Stimulated activated CD8-positive, alpha-beta memory T cell treated with anti-CD3 and anti-CD28 coated beads, Interleukin-12 subunit alpha, Interleukin-12 subunit beta, amount 100 ng/mL, for 1 hour (primary cell): ENCODE measurements at regions not wholly inside any gene's neighbourhood (a gene's known extent, or its start where the extent isn't known, plus 50 kb on each side); places are given as distances from the start of the nearest gene placed in this dataset.

Source experiments
- DNase-seq: peaks from one replicate; pipeline ENCODE4 v3.0.0-alpha.2; 2020; ENCODE audit warnings: low read depth

GRCh38 chr18:4638680-4639079, 183.6 kb upstream of the DLGAP1 start:
- DNase-seq = no peak

GRCh38 chr18:4637876-4638275, 182.8 kb upstream of the DLGAP1 start:
- no peak for DNase-seq

- DNase-seq = no peak
Observed at GRCh38 chr18:4636967-4637366, 181.9 kb upstream of the DLGAP1 start.

GRCh38 chr18:4631239-4631638, 176.1 kb upstream of the DLGAP1 start:
- DNase-seq = no peak

- no peak for DNase-seq
Observed at GRCh38 chr18:4605212-4605611, 150.1 kb upstream of the DLGAP1 start.

GRCh38 chr18:4603955-4604354, 148.8 kb upstream of the DLGAP1 start:
- DNase-seq = no peak

- no peak for DNase-seq
Observed at GRCh38 chr18:4599312-4599711, 144.2 kb upstream of the DLGAP1 start.

DNA sequence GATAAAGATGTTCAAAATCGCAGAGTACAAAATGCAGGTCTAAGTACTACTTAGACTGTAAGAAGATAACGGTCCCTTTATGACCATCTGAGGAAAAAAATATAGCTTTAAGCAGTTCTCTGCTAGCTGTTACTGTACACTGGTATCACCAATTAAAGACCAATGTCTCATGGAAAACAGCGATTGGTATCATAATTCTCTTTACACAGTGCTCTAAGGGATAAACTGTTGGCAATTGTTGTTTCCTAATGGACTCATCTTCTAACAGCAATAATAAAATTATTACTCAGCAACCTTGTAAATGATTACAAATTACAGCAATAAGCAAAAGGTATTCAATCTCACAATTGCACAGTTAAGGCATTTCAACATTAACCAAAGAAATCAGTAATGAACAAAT, 142.2 kb upstream of the DLGAP1 start:
- no peak for DNase-seq

DNA sequence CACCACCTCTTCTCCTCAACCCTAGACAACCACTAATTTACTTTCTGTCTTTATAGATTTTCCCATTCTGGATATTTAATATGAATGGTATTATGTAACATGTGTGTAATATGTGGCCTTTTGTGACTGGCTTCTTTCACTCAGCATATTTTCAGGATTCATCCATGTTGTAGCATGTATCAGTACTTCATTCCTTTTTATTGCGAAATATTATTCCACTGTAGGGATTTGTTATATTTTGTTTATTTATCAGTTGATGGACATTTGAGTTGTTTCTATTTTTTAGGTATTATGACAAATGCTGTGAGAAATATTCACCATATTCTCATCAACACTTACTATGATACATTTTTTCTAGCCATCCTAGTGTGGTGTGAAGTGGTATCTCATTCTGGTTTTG, 138.8 kb upstream of the DLGAP1 start:
- DNase-seq = no peak

DNA sequence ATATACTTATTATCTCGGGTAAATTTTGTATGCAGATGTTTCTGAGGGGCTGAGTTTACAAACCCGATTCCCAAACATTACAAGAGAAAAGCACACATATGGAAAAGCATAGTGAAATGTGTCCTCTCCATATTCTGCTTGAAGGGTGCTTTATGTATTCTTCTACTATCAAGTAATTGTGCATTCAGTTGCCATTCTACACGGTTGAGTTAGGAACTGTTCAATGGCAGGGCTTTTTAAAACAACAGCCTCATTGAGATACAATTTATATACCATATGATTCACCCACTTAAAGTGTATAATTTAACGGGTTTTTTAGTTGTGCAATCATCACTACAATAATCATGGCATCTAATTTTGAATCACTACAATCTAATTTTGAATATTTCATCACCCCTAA, 138.4 kb upstream of the DLGAP1 start:
- no peak for DNase-seq

DNA sequence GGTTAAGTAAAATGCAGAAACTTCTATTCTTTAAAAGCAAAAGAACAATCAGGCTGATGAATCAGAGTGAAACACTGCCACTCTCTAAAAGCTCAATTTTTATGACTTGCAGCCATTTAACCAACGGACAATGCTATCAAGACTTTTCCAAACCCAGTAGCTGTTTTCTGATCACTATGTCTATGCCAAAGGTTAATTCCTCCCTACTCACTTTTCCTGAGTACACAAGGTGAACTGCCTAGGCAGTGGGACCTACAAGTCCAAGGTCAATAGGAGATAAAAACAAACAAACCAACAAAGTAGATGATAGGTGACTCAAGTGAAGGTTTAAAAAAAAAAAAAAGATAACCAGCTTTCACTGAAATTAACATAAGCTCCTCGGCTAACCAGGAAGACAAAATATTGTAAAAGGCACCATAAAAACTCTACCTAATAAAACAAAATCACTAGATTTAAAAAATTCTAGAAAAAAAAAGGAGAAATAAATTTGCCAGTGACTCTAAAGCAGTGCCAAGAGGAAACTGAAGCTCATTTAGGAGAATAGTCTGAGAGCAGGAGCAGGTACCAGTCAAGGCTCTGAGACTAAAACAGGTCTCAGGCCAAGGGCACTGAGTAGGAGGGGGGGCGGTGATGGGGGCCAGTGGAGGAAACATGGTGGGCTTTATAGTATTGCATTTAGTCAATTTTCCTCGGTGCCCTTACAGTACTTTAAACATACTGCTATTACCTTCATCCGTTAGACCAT, 134.1 kb upstream of the DLGAP1 start:
- no peak for DNase-seq

DNA sequence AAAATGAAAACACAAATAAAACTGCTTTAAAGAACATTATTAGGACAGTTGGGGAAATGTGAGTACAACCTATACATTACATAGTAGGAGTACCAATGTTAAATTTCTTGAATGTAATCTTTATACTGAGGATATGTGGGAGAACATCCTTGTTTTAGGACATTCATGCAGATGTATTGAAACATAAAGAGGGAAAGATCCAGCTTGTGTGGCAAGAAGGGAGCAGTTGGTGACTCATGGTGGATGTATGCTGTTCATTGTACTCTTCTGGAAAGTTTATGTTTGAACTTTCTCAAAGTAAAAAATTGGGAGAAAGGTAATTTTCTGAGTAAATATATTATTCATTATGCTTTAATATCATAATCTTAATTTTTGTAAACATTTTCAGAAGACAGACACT, 132.1 kb upstream of the DLGAP1 start:
- DNase-seq = no peak

DNA sequence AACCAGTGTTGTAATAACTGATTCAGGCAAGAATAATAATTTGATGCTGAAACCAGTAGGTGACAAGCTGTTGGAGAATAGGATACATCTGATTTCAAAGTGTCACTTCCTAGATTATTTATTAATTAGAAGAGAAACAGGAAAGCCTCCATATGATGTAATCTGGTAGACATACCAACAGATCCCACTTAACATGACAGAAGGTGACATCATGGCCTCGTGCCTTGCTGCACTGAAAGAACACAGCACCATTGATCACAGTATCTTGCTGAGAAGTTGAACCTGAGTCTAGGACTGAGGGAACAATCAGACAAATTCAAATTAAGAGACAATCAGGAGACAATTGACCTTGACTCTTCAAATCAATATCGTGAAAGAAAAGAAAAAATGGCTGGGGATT, 131.6 kb upstream of the DLGAP1 start:
- DNase-seq = no peak

DNA sequence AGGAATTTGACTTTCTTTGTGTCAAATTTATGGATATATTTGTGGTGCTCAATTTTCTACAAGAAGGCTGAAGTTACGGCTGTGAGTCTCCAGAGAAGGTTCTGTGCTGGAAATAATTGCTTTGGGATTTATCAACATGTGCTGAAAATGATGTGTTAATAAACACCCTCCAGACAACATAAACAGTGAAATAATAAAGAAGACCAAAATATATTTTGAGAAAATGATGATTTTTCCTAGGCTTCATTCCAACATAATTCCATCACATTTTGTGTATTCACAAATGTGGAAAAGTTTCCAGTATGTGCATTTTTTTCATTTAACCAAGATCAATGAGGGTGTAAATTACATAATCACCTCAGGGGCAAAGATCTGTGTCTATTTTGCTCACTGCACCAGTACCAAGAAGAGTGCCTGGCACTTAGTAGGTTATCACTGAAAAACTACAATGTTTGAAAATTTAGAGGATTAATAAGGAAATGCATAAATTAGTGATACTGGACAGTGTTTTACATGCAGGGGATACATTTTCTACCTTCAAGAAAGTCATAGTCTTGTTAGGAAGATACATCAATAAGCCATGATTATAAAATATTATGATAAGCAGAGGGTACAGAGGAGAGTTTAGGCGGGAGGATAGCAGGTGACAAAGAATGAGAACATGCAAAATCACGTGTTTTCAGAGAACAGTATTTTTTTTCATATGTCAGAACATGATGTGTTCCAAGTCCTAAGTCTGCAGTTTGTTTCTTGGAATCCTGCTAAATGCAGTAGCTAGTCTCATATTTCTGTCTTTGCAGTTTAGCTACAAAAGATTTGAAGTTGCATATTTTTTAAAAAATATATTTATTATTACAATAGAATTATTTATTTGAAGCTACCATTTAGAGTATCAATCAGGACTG, 127.6 kb upstream of the DLGAP1 start:
- no peak for DNase-seq

DNA sequence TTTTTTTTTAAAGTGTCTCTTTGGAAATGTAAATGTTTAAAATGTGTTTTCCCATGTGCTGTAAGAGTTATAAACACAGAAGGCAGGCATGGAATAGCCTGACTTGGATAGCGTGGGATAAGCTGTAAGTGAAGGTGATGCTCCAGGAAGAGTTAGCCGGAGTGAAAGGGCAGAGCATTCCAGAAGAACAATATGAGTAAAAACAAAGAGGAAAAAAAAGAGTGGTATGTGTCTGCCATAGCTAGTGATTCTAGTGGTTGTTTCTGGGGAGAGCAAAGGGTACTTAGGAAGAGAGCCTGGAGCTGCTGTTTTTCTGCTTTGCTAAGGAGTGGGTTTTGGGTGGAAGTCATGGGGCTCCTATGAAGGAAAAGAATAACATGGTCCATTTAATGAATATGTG, 126.9 kb upstream of the DLGAP1 start:
- DNase-seq = no peak

DNA sequence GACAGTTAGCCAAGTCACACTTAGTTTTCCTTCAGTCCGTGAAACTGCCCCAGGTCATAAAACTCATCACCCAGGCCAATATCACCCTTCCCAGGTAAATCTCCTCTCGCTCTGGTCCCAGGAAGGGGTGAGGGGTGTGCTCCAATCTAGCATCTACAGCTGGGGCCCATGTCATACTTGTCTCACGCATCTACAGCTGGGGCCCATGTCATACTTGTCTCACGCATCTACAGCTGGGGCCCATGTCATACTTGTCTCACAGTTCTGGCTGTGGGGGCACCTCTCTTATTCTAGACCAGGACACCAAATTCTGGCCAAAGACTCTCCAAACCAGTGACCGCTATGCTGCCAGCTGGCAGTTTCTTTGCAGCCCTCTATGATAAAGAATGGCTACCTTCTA, 123.3 kb upstream of the DLGAP1 start:
- DNase-seq = no peak

- DNase-seq = no peak
Observed at GRCh38 chr18:4573735-4574134, 118.6 kb upstream of the DLGAP1 start.

DNA sequence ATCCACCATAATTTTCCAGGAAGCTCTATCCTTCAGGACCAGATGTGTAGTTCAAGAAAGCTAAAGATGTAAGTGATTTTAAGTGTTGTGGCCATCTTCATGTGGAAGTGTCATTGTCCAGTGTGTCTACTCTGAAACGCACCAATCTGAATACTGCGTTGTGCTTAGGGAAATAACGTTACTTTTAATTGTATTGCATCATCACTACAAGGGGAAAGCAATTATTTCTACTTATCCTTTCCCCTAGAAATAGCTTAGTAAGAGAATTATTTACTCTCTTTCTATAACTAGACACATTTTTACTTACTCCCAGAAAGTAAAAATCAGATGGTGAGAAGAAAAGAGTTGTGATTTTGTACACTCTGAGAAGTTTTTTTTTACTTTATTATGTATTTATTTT, 102.4 kb upstream of the DLGAP1 start:
- DNase-seq = no peak

DNA sequence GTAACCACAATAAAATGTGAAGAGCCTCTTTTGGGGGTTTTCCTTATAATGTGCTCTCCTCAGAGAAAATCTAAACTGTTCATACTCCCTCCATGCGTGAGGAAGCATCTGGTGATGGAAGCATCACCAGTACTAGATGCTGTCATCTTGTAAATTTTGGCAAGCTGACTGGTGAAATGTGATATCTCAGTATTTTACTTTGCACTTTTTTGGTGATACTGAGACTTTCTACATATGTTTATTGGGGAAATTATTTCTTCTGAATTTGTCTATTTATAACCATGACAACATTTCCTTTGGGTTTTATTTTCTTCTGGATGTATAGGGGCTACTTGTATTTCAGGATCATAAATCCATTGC, 95.9 kb upstream of the DLGAP1 start:
- DNase-seq = no peak

- no peak for DNase-seq
Observed at GRCh38 chr18:4549164-4549872, 94.2 kb upstream of the DLGAP1 start.

- DNase-seq = no peak
Observed at GRCh38 chr18:4547126-4547525, 92.0 kb upstream of the DLGAP1 start.

DNA sequence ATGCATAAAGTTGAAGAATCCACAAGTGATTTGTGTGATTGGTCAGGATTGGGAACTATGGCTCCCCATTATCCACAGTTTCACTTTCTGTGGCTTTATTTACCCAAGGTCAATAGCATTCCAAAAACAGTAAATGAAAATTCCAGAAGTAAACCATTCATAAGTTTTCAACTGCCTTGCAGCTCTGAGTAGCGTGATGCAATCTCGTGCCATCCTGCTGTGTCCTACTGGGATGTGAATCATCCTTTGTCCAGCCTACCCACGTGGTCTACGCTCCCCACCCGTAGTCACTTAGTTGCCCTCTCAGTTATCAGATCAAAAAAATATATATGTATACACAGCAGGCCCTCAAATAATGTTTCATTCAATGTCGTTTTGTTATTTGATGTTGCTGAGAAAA, 89.0 kb upstream of the DLGAP1 start:
- no peak for DNase-seq

DNA sequence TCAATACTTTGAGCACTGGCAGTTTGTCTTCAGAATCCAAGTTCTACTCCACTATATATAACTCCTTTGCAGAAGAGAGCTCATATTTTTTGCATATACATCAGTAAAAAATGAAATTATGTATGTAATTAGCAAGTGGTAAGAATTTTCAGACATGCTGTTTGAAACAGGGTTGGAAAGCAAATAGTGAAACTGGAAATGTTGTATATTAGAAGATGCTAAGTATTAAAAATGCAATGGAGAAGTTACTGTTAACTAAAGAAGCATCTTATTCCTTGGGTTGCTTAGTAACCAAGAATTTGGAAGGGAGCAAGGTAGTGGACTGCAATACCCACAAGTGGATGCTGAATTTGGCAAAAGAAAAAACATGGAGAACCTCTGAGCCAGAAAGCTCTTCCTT, 88.6 kb upstream of the DLGAP1 start:
- DNase-seq = no peak
